Liver (tissue), 3 donors: ENCODE measurements at regions not wholly inside any gene's neighbourhood (a gene's known extent, or its start where the extent isn't known, plus 50 kb on each side); places are given as distances from the start of the nearest gene placed in this dataset.

Experiments
- GABPA ChIP-seq, 2 donors: IDR thresholded peaks in 1 of 2; conservative IDR thresholded peaks in 1 of 2; 2 replicates each; pipeline ENCODE4 v1.6.1; 2016; ENCODE audit warnings: antibody characterized with exemption in 2 of 2, mild to moderate bottlenecking in 1 of 2, moderate library complexity in 1 of 2
- JUND ChIP-seq, 2 donors: IDR thresholded peaks; 2 replicates each; pipeline ENCODE4 v1.6.1; 2016; ENCODE audit warnings: antibody characterized with exemption in 2 of 2
- RAD21 ChIP-seq, 2 donors: IDR thresholded peaks; 2 replicates each; pipeline ENCODE4 v1.6.1; 2016; ENCODE audit warnings: antibody characterized with exemption in 2 of 2, mild to moderate bottlenecking in 2 of 2
- SP1 ChIP-seq: IDR thresholded peaks from 2 replicates; pipeline ENCODE4 v1.6.1; 2018; ENCODE audit warnings: antibody characterized with exemption, mild to moderate bottlenecking
- YY1 ChIP-seq: IDR thresholded peaks from 2 replicates; pipeline ENCODE4 v1.6.1; 2016; ENCODE audit warnings: antibody characterized with exemption, mild to moderate bottlenecking
- TF ChIP-seq, protein P1 (sequence below): IDR thresholded peaks from 2 replicates; pipeline ENCODE4 v1.6.1; 2016; ENCODE audit warnings: antibody characterized with exemption, mild to moderate bottlenecking
- TF ChIP-seq, protein P2 (sequence below): fragments of 150-350 bp; IDR thresholded peaks from 2 replicates; pipeline ENCODE4 v1.5.1; 2017; ENCODE audit warnings: improper control_type of control experiment, low read depth, low read length; ENCODE audit not compliant: missing input control
- TF ChIP-seq, protein P3 (sequence below): IDR thresholded peaks from 2 replicates; pipeline ENCODE4 v1.6.1; 2016; ENCODE audit warnings: antibody characterized with exemption
- donor health status: healthy.
- donor health status: healthy.

DNA sequence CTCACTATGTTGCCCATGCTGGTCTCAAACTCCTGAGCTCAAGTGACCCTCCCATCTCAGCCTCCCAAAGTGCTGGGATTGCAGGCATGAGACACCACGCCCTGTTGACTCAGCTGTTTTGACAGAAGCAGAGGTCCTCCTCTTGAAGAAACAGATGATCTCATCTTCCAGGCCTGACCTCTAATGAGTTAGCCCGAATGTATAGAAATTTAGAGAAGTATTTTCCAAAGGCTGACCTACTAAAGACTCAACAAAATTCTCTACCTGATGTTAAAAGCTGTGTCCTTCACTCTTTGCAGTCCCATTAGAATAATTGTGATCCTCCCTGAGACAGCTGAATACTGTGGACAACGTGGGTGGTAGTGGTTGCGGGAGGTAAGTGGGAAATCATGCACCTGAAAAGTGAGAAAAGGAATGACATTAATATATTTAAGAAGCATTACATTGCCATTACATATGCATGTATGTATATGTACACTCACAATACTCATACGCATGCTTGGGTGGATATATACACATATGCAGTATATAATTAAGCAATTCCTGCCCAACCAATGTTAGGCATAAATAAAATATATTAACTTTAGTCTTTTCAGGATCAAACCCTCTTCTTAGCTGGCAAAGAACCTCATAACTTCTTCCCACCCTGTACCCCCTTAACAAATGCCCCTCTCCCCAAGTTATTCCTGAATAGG lies 204.6 kb upstream of the NR2F2 start:
- TF ChIP-seq, protein P1, sequence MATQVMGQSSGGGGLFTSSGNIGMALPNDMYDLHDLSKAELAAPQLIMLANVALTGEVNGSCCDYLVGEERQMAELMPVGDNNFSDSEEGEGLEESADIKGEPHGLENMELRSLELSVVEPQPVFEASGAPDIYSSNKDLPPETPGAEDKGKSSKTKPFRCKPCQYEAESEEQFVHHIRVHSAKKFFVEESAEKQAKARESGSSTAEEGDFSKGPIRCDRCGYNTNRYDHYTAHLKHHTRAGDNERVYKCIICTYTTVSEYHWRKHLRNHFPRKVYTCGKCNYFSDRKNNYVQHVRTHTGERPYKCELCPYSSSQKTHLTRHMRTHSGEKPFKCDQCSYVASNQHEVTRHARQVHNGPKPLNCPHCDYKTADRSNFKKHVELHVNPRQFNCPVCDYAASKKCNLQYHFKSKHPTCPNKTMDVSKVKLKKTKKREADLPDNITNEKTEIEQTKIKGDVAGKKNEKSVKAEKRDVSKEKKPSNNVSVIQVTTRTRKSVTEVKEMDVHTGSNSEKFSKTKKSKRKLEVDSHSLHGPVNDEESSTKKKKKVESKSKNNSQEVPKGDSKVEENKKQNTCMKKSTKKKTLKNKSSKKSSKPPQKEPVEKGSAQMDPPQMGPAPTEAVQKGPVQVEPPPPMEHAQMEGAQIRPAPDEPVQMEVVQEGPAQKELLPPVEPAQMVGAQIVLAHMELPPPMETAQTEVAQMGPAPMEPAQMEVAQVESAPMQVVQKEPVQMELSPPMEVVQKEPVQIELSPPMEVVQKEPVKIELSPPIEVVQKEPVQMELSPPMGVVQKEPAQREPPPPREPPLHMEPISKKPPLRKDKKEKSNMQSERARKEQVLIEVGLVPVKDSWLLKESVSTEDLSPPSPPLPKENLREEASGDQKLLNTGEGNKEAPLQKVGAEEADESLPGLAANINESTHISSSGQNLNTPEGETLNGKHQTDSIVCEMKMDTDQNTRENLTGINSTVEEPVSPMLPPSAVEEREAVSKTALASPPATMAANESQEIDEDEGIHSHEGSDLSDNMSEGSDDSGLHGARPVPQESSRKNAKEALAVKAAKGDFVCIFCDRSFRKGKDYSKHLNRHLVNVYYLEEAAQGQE, result no peak
- TF ChIP-seq, protein P2, sequence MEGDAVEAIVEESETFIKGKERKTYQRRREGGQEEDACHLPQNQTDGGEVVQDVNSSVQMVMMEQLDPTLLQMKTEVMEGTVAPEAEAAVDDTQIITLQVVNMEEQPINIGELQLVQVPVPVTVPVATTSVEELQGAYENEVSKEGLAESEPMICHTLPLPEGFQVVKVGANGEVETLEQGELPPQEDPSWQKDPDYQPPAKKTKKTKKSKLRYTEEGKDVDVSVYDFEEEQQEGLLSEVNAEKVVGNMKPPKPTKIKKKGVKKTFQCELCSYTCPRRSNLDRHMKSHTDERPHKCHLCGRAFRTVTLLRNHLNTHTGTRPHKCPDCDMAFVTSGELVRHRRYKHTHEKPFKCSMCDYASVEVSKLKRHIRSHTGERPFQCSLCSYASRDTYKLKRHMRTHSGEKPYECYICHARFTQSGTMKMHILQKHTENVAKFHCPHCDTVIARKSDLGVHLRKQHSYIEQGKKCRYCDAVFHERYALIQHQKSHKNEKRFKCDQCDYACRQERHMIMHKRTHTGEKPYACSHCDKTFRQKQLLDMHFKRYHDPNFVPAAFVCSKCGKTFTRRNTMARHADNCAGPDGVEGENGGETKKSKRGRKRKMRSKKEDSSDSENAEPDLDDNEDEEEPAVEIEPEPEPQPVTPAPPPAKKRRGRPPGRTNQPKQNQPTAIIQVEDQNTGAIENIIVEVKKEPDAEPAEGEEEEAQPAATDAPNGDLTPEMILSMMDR, result no peak
- TF ChIP-seq, protein P3, sequence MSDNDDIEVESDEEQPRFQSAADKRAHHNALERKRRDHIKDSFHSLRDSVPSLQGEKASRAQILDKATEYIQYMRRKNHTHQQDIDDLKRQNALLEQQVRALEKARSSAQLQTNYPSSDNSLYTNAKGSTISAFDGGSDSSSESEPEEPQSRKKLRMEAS, result no peak
- no peak for TF ChIP-seq GABPA (IDR thresholded peaks at IDR 0.05 in 1 of 2, conservative IDR thresholded peaks at IDR 0.05 in 1 of 2)
- TF ChIP-seq RAD21 (IDR thresholded peaks at IDR 0.05), result no peak
- TF ChIP-seq SP1, result no peak
- TF ChIP-seq JUND (IDR thresholded peaks at IDR 0.05), result no peak
- TF ChIP-seq YY1, result no peak
